ENCODE measurements at regions not wholly inside any gene's neighbourhood (a gene's known extent, or its start where the extent isn't known, plus 50 kb on each side); places are given as distances from the start of the nearest gene placed in this dataset.

DNA sequence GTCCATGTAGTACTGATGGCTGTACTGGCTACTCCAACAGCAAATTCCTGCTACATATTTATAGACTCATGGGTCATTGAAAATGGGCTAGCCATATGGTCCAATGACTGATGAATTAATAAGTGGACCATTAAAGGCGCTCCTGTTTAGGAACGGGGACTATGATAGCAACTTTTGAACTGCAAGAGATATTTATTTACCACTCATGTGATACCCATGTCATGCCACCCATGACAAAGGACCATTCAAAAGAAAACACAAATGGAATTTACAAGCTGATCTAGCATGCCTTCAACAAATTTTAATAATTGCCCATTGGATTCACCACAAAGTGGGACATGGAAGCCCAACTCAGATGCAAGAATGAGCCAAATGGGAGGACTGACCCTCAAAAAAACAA is 240.0 kb upstream of the GALNTL6 start:
- Histone ChIP-seq H3K4me3 (replicated peaks in 1 of 3; ENCODE audit: insufficient read depth in 1 of 3, low read depth in 1 of 3, low read length in 3 of 3) (no peak overlapping the region), H3K27ac (ENCODE audit: insufficient read depth, low read depth, low read length) (no peak overlapping the region), H4K20me1 (replicated peaks; ENCODE audit: control insufficient read depth, extremely low read depth, insufficient read depth, low read length) (no peaks in the 10 kb centered on the region), H3K9me1 (replicated peaks; ENCODE audit: control insufficient read depth, extremely low read depth, insufficient read depth, low read length) (no peaks in the 10 kb centered on the region), H3K9ac (replicated peaks; ENCODE audit: extremely low read depth, insufficient read depth, low read length) (no peak overlapping the region), H3K9me3 (replicated peaks; ENCODE audit: control insufficient read depth, insufficient read depth, low read length) (peaks cover 6% of the 10 kb centered on the region), H3K36me3 (ENCODE audit: control insufficient read depth in 2 of 2, extremely low read depth in 1 of 2, insufficient read depth in 2 of 2, low read length in 2 of 2) (no peaks in the 10 kb centered on the region), H3K4me2 (ENCODE audit: insufficient read depth, low read length) (no peak overlapping the region), H3K27me3 (ENCODE audit: control insufficient read depth in 2 of 2, insufficient read depth in 2 of 2, low read length in 2 of 2) (no peaks in the 10 kb centered on the region), H2AFZ (ENCODE audit: low read depth, low read length) (no peak overlapping the region), H3K4me1 (ENCODE audit: control insufficient read depth, extremely low read depth, insufficient read depth, low read length) (no peaks in the 10 kb centered on the region), H3K79me2 (ENCODE audit: control insufficient read depth, insufficient read depth, low read length) (no peaks in the 10 kb centered on the region)
- BruUV-seq (replicated peaks): no TSS peak
- dilution Hi-C loops (cut with MboI; ENCODE audit: extremely low pct_ligation_motif_present, low sequenced_read_pairs): no loop called here
- POLR2A ChIA-PET: no interaction called here
- no peak for FAIRE-seq
- intact Hi-C loops (cut with micrococcal nuclease): no loop called here
- DNase-seq (ENCODE audit: low read depth, low spot score): no peak
- CTCF ChIA-PET: no interaction called here
- TF ChIP-seq FOS (IDR thresholded peaks at IDR 0.05; ENCODE audit: borderline replicate concordance, insufficient read depth, low read length) (no peak), JUN (IDR thresholded peaks at IDR 0.05; ENCODE audit: borderline replicate concordance, insufficient read depth, insufficient read length, low read depth) (no peak), GATA2 (IDR thresholded peaks at IDR 0.05; ENCODE audit: insufficient read depth, insufficient read length, low read depth, low read length) (no peak)
- TF ChIP-seq, protein P1, sequence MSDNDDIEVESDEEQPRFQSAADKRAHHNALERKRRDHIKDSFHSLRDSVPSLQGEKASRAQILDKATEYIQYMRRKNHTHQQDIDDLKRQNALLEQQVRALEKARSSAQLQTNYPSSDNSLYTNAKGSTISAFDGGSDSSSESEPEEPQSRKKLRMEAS (IDR thresholded peaks at IDR 0.05; ENCODE audit: insufficient read depth, insufficient read length): no peak

DNA sequence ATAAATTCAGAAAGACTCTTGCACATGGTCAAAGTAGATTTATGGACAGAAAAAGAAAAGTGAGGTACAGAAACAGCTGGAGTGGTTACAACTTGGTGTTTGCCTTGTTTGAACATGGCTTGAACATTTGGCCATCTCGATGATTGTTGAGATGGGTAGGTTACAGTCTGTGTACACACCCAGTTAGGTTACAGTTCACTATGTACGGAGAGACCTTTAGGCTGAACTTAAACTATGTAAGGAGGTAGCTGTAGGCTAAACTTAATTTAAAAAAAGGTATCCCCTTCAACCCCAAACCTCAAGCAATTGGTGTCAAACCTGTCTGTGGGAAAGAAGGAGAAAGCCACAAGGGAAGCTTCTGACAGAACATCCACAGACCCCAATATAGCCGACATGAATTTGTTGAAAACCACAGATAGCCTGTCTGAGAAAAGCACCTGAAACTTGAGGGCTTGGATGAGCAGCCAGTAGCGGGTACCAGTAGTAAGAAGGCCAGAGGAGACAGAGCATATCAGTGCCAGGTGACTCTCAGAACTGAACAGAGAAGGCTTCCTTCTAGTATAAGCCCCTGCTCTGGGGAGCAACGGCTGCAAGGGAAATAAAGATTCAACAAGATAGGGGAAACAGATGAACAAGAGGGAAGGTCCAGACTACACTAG is 247.9 kb upstream of the GALNTL6 start:
- ChIA-PET POLR2A (no interaction called here), CTCF (no interaction called here)
- H2AFZ ChIP-seq (ENCODE audit: low read depth, low read length): no peak overlapping the region
- no peak for DNase-seq (ENCODE audit: low read depth, low spot score)
- no peak overlapping the region for H3K27ac ChIP-seq (ENCODE audit: insufficient read depth, low read depth, low read length)
- no peaks in the 10 kb centered on the region for H3K9me1 ChIP-seq (replicated peaks; ENCODE audit: control insufficient read depth, extremely low read depth, insufficient read depth, low read length)
- no peaks in the 10 kb centered on the region for H3K36me3 ChIP-seq (ENCODE audit: control insufficient read depth in 2 of 2, extremely low read depth in 1 of 2, insufficient read depth in 2 of 2, low read length in 2 of 2)
- no peak overlapping the region for H3K4me2 ChIP-seq (ENCODE audit: insufficient read depth, low read length)
- no peak overlapping the region for H3K4me3 ChIP-seq (replicated peaks in 1 of 3; ENCODE audit: insufficient read depth in 1 of 3, low read depth in 1 of 3, low read length in 3 of 3)
- H3K27me3 ChIP-seq (ENCODE audit: control insufficient read depth in 2 of 2, insufficient read depth in 2 of 2, low read length in 2 of 2): no peaks in the 10 kb centered on the region
- TF ChIP-seq GATA2 (IDR thresholded peaks at IDR 0.05; ENCODE audit: insufficient read depth, insufficient read length, low read depth, low read length) (no peak), EZH2 (IDR thresholded peaks at IDR 0.05; ENCODE audit: borderline replicate concordance, low read depth, low read length, severe bottlenecking) (no peak), JUN (IDR thresholded peaks at IDR 0.05; ENCODE audit: borderline replicate concordance, insufficient read depth, insufficient read length, low read depth) (no peak), POLR2A (IDR thresholded peaks at IDR 0.05; ENCODE audit: low read depth, low read length) (no peak), MYC (IDR thresholded peaks at IDR 0.05; ENCODE audit: low read depth, low read length) (no peak), POLR2AphosphoS5 (IDR thresholded peaks at IDR 0.05; ENCODE audit: insufficient read depth, low read depth, low read length) (no peak), FOS (IDR thresholded peaks at IDR 0.05; ENCODE audit: borderline replicate concordance, insufficient read depth, low read length) (no peak)
- TF ChIP-seq, protein P2, sequence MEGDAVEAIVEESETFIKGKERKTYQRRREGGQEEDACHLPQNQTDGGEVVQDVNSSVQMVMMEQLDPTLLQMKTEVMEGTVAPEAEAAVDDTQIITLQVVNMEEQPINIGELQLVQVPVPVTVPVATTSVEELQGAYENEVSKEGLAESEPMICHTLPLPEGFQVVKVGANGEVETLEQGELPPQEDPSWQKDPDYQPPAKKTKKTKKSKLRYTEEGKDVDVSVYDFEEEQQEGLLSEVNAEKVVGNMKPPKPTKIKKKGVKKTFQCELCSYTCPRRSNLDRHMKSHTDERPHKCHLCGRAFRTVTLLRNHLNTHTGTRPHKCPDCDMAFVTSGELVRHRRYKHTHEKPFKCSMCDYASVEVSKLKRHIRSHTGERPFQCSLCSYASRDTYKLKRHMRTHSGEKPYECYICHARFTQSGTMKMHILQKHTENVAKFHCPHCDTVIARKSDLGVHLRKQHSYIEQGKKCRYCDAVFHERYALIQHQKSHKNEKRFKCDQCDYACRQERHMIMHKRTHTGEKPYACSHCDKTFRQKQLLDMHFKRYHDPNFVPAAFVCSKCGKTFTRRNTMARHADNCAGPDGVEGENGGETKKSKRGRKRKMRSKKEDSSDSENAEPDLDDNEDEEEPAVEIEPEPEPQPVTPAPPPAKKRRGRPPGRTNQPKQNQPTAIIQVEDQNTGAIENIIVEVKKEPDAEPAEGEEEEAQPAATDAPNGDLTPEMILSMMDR (IDR thresholded peaks at IDR 0.05; ENCODE audit: extremely low read depth in 1 of 2, insufficient read depth in 1 of 2, low read depth in 1 of 2, low read length in 2 of 2): no peak
- TF ChIP-seq, protein P1 (IDR thresholded peaks at IDR 0.05; ENCODE audit: insufficient read depth, insufficient read length): no peak
- H4K20me1 ChIP-seq (replicated peaks; ENCODE audit: control insufficient read depth, extremely low read depth, insufficient read depth, low read length): no peaks in the 10 kb centered on the region
- H3K79me2 ChIP-seq (ENCODE audit: control insufficient read depth, insufficient read depth, low read length): no peaks in the 10 kb centered on the region
- intact Hi-C loops (cut with micrococcal nuclease) (no loop called here), dilution Hi-C loops (cut with MboI; ENCODE audit: extremely low pct_ligation_motif_present, low sequenced_read_pairs) (no loop called here)
- H3K9me3 ChIP-seq (replicated peaks; ENCODE audit: control insufficient read depth, insufficient read depth, low read length): peaks cover 10% of the 10 kb centered on the region
- no peak overlapping the region for H3K9ac ChIP-seq (replicated peaks; ENCODE audit: extremely low read depth, insufficient read depth, low read length)
- no peaks in the 10 kb centered on the region for H3K4me1 ChIP-seq (ENCODE audit: control insufficient read depth, extremely low read depth, insufficient read depth, low read length)
- BruUV-seq (replicated peaks): no TSS peak
- no peak for FAIRE-seq
